T-helper 1 cell treated with Interleukin-12 subunit alpha and Interleukin-12 subunit beta and Interleukin-4 antibody, amounts not matched to agents 30 ng/mL and 1 ng/mL, for 36 hours (primary cell): ENCODE measurements at regions not wholly inside any gene's neighbourhood (a gene's known extent, or its start where the extent isn't known, plus 50 kb on each side); places are given as distances from the start of the nearest gene placed in this dataset.
"Not testable (repeated sequence)": the region's sequence is repeated elsewhere in the genome, so short reads cannot be mapped to it uniquely, and the experiment has no call there.

Experiments used
- intact Hi-C: fragments of 100-400 bp; cut with micrococcal nuclease; formaldehyde crosslinking; loops from one replicate; pipeline ENCODE4 v1.15.1; 2024

- intact Hi-C loops: not testable (repeated sequence)
Observed at GRCh38 chr15:44817797-44818196, 81.5 kb downstream of the TRIM69 start.

GRCh38 chr15:44819331-44819987 is 83.1 kb downstream of the TRIM69 start:
- intact Hi-C loops: not testable (repeated sequence)

- intact Hi-C loops: not testable (repeated sequence)
Observed at GRCh38 chr15:44820535-44820934, 84.2 kb downstream of the TRIM69 start.

- intact Hi-C loops: not testable (repeated sequence)
Observed at GRCh38 chr15:44820967-44821366, 84.6 kb downstream of the TRIM69 start.

GRCh38 chr15:44824277-44825145 is 88.2 kb downstream of the TRIM69 start:
- intact Hi-C loops: not testable (repeated sequence)

- intact Hi-C loops: not testable (repeated sequence)
Observed at GRCh38 chr15:44826583-44826982, 90.3 kb downstream of the TRIM69 start.

GRCh38 chr15:44828229-44828914 is 92.0 kb downstream of the TRIM69 start:
- intact Hi-C loops: not testable (repeated sequence)

- intact Hi-C loops: not testable (repeated sequence)
Observed at GRCh38 chr15:44829150-44829549, 92.8 kb downstream of the TRIM69 start.

GRCh38 chr15:44830692-44831408 is 94.5 kb downstream of the TRIM69 start:
- intact Hi-C loops: not testable (repeated sequence)

GRCh38 chr15:44831409-44831741 is 95.0 kb downstream of the TRIM69 start:
- intact Hi-C loops: not testable (repeated sequence)

- intact Hi-C loops: not testable (repeated sequence)
Observed at GRCh38 chr15:44832133-44832532, 95.8 kb downstream of the TRIM69 start.

GRCh38 chr15:44833081-44833480 is 96.8 kb downstream of the TRIM69 start:
- intact Hi-C loops: not testable (repeated sequence)

- intact Hi-C loops: not testable (repeated sequence)
Observed at GRCh38 chr15:44833761-44834160, 97.4 kb downstream of the TRIM69 start.

GRCh38 chr15:44835082-44835481 is 98.8 kb downstream of the TRIM69 start:
- intact Hi-C loops: not testable (repeated sequence)

GRCh38 chr15:44836094-44836493 is 99.8 kb downstream of the TRIM69 start:
- intact Hi-C loops: no loop called here

- intact Hi-C loops: not testable (repeated sequence)
Observed at GRCh38 chr15:44838929-44839328, 102.6 kb downstream of the TRIM69 start.

- intact Hi-C loops: not testable (repeated sequence)
Observed at GRCh38 chr15:44841762-44842161, 105.4 kb downstream of the TRIM69 start.

- intact Hi-C loops: not testable (repeated sequence)
Observed at GRCh38 chr15:44842883-44843282, 106.6 kb downstream of the TRIM69 start.

GRCh38 chr15:44844936-44845335 is 108.6 kb downstream of the TRIM69 start:
- intact Hi-C loops: not testable (repeated sequence)

- intact Hi-C loops: not testable (repeated sequence)
Observed at GRCh38 chr15:44846156-44846555, 109.8 kb downstream of the TRIM69 start.

GRCh38 chr15:44847555-44847954 is 108.9 kb upstream of the TERB2 start:
- intact Hi-C loops: not testable (repeated sequence)
